AG10803 (cell line): ENCODE measurements at regions not wholly inside any gene's neighbourhood (a gene's known extent, or its start where the extent isn't known, plus 50 kb on each side); places are given as distances from the start of the nearest gene placed in this dataset.
A peak's percentile ranks its signal among the peaks of the same experiment; 100 is the strongest.

ENCODE experiments used
- DNase-seq: peaks from one replicate; pipeline ENCODE4 v3.0.0; 2010; ENCODE audit warnings: low read depth
- H3K4me3 ChIP-seq: 2 replicates; pipeline ENCODE4 v1.5.1; 2011; ENCODE audit warnings: mild to moderate bottlenecking, low read length, control low read depth
- TF ChIP-seq, protein P1 (sequence below): conservative IDR thresholded peaks from 2 replicates; pipeline ENCODE4 v1.5.1; 2011; ENCODE audit warnings: mild to moderate bottlenecking, low read length, control low read depth, inconsistent platforms

DNA sequence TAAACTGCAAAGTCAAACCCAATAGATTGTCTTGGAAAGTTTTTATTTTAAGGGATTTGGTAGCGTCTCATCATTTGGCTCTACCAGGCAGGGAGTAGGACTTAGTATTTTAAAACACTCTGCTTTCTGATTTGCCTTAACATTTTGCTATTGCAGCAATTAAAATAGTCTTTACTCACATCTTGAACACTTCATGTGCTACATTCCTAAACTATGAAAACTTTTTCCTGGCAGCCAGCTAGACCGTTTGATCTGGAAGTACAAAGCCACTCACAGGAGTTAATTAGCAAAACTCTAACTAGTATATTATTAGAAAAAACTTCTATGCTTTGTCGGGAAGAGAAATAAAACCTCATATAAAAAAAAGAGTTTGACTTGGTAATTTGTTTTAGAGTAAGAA, 111.4 kb downstream of the TFPI2 start:
- TF ChIP-seq, protein P1, sequence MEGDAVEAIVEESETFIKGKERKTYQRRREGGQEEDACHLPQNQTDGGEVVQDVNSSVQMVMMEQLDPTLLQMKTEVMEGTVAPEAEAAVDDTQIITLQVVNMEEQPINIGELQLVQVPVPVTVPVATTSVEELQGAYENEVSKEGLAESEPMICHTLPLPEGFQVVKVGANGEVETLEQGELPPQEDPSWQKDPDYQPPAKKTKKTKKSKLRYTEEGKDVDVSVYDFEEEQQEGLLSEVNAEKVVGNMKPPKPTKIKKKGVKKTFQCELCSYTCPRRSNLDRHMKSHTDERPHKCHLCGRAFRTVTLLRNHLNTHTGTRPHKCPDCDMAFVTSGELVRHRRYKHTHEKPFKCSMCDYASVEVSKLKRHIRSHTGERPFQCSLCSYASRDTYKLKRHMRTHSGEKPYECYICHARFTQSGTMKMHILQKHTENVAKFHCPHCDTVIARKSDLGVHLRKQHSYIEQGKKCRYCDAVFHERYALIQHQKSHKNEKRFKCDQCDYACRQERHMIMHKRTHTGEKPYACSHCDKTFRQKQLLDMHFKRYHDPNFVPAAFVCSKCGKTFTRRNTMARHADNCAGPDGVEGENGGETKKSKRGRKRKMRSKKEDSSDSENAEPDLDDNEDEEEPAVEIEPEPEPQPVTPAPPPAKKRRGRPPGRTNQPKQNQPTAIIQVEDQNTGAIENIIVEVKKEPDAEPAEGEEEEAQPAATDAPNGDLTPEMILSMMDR, result no peak
- peak; percentile 4 for DNase-seq
- H3K4me3 ChIP-seq, result no peak overlapping the region

DNA sequence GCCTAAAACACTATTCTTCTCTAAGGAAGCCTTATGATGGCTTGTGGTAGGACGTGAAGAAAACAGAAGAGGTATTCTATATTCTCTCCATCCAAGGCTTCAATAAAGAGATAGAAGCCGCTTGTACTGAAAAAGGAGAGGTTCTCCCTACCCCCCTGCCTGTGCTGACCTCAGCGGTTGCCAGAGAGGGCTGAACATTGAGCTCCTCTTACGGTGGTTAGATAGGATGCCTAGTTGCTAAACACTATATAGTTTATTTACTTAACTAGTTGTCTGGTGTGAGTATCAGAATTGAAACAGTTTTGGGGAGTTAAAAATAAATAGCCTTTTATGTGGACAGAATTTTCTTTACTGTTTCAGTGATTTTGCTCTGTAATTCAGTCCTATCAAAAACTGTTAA, 112.2 kb downstream of the TFPI2 start:
- TF ChIP-seq, protein P1, result no peak
- no peak overlapping the region for H3K4me3 ChIP-seq
- DNase-seq, result no peak

DNA sequence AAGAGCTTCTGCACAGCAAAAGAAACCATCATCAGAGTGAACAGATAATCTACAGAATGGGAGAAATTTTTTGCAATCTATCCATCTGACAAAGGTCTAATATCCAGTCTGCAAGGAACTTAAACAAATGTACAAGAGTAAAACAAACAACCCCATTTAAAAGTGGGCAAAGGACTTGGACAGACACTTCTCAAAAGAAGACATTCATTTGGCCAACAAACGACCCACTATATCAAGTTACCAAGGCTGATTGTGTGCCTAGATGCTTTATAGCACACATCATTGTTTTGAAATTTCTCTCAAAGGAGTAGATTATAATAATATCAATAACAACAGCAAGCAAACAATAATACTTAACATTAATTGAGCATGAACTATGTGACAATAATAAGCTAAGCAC, 117.1 kb downstream of the TFPI2 start:
- H3K4me3 ChIP-seq, result no peak overlapping the region
- TF ChIP-seq, protein P1, result no peak
- no peak for DNase-seq

DNA sequence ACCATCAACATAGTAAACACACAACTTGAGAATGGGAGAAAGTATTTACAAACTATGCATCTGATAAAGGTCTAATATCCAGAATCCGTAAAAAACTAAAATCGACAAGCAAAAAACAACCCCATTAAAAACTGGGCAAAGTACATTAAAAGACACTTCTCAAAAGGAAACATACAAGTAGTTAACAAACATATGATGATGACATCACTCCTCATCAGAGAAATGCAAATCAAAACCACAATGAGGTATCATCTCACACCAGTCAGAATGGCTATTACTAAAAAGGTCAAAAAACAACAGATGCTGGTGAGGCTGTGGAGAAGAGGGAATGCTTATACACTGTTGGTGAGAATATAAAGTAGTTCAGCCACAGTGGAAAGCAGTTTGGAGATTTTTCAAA, 125.1 kb downstream of the TFPI2 start:
- TF ChIP-seq, protein P1, result no peak
- no peak for DNase-seq

DNA sequence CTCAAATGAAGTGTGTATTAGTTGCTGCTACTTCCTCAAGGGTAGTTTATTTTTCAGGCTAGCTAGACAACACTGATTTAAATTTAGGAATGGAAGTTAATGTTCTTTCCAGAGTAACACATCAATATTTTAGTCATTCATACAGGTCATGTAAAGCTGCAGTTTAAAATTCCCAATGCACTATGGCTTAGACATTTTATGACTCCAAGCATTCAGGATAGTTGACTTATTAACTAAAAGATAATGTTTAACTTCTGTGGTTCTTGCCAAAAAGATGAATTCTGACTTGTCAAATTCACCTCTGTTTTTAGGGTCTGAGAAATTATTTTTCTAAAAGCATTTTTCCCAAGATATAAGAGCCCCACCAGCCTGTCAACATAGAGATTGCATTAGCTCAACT, 131.9 kb downstream of the TFPI2 start:
- no peak overlapping the region for H3K4me3 ChIP-seq
- TF ChIP-seq, protein P1, result no peak
- DNase-seq, result no peak

More for the DNA sequence above, 125.1 kb downstream of the TFPI2 start:
- H3K4me3 ChIP-seq, result no peak overlapping the region

DNA sequence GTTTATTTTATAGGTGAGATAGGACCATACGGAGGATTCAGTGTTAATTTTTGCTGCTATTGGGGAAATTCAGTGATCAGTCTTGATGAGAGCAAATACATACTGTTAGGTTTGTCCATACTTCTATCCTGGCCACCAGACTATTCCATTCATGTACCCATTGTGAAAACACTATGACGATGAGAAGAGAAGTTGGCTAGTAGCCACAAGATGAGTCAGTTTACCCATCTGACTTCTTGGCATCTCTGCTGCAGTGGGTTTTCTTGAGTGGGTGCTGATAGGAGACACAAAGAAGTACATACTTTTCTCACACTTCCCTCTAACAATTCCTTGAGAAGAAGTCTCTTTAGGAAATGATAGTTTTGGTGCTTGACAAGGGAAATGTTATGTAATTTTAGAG, 133.1 kb downstream of the TFPI2 start:
- TF ChIP-seq, protein P1, result no peak
- H3K4me3 ChIP-seq, result no peak overlapping the region
- no peak for DNase-seq

DNA sequence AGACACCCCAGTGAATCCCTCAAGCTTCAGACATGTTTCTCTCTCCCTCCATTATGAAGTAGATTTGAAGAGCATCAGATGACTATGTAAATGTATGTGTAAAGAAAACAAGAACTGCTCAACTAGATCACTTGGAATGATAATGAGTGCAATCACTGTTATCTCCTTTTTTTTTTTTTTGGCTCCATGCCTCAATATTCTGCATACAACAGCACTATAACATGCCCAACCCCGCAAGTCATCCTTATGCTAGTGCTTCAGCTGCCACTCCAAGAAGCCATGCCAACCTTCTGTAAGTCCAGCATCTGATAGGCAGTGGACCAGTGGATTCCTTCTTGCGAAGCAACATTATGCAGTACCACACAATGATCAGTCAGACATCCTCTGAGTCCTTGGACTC, 133.7 kb downstream of the TFPI2 start:
- H3K4me3 ChIP-seq, result no peak overlapping the region
- no peak for DNase-seq
- TF ChIP-seq, protein P1, result no peak
